ENCODE measurements at regions not wholly inside any gene's neighbourhood (a gene's known extent, or its start where the extent isn't known, plus 50 kb on each side); places are given as distances from the start of the nearest gene placed in this dataset.

DNA sequence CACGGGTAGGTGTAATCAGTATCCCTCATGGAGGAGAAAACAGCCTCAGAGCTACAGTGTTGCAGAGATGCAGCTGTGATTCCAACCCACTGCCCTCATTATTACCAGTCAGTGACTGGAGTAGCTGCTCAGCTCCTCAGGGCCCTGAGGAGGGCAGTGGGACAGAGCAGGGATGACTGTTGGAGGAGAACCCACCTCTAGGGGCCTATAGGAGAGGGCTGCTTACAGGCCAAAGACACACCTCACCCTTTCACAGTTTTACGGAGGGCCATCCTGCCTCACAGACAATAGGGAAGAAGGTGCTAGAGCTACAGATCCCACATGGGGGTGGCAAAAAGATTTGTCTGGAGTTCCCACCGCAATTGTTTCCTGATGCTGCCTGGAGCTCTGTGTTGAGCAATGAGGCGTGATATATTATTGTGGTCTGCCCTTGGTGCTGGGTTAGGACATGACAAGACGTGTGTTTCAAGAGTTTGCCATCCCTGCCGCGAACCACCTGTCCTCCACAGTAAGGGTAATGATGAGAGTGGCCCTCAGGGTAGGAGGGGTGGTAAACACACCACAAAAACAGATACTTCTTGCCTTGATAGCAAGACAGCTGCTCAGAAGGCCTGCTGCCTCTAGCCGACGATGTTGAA lies 140.5 kb upstream of the TPM1 start:
- DNase-seq (ENCODE audit: low spot score), result no peak
- Histone ChIP-seq H3K9me3 (ENCODE audit: control insufficient read depth in 4 of 4, low read length in 3 of 4) (no peaks in the 10 kb centered on the region), H3K27ac (ENCODE audit: low read depth in 1 of 2, low read length in 2 of 2) (no peak overlapping the region), H3K36me3 (ENCODE audit: control insufficient read depth in 4 of 4, insufficient read depth in 3 of 4, low read depth in 1 of 4, low read length in 3 of 4) (no peaks in the 10 kb centered on the region), H3K9ac (ENCODE audit: low read depth in 1 of 2, low read length in 2 of 2) (no peak overlapping the region), H3K4me3 (ENCODE audit: low read depth in 1 of 3, low read length in 3 of 3) (no peak overlapping the region), H3K27me3 (ENCODE audit: control insufficient read depth in 4 of 4, insufficient read depth in 4 of 4, low read length in 3 of 4) (no peaks in the 10 kb centered on the region), H3K4me1 (ENCODE audit: control insufficient read depth in 4 of 4, insufficient read depth in 4 of 4, low read length in 3 of 4) (peaks cover 0 to 12% (median 3%) of the 10 kb centered on the region in 4 donors)
- TF ChIP-seq, protein P1, sequence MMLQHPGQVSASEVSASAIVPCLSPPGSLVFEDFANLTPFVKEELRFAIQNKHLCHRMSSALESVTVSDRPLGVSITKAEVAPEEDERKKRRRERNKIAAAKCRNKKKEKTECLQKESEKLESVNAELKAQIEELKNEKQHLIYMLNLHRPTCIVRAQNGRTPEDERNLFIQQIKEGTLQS (IDR thresholded peaks at IDR 0.05), result no peak
- TF ChIP-seq FOXA1 (IDR thresholded peaks at IDR 0.05), result no peak
- TF ChIP-seq HNF4G (IDR thresholded peaks at IDR 0.05), result no peak
- no peak for TF ChIP-seq YY1 (IDR thresholded peaks at IDR 0.05)
- TF ChIP-seq, protein P2, sequence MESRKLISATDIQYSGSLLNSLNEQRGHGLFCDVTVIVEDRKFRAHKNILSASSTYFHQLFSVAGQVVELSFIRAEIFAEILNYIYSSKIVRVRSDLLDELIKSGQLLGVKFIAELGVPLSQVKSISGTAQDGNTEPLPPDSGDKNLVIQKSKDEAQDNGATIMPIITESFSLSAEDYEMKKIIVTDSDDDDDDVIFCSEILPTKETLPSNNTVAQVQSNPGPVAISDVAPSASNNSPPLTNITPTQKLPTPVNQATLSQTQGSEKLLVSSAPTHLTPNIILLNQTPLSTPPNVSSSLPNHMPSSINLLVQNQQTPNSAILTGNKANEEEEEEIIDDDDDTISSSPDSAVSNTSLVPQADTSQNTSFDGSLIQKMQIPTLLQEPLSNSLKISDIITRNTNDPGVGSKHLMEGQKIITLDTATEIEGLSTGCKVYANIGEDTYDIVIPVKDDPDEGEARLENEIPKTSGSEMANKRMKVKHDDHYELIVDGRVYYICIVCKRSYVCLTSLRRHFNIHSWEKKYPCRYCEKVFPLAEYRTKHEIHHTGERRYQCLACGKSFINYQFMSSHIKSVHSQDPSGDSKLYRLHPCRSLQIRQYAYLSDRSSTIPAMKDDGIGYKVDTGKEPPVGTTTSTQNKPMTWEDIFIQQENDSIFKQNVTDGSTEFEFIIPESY (IDR thresholded peaks at IDR 0.05), result no peak
- no peak for TF ChIP-seq JUND (IDR thresholded peaks at IDR 0.05)
- no peak for TF ChIP-seq HNF4A (conservative IDR thresholded peaks at IDR 0.05)
- 93% methylated on average over 9 of the region's 9 CpGs for WGBS

DNA sequence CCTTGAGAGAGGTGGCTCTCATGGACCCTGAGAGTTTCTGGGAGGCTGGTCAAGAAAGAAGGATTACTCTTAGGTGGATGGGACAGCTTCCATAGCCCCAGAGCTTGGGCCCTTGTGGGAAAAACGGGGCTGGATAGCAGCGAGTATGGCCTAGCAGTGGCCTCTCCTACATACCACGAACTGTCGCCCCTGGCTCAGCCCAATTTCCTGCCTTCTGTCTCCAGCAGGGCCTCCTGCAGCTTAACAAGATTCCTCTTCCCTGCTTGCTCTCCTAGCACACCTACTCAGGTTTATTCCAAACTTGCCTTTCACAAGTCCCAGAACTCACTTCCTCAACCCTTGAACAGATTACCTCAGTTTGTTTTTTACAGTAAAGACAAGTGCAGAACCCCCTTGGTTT lies 139.7 kb upstream of the TPM1 start:
- no peak overlapping the region for H3K4me3 ChIP-seq (ENCODE audit: low read depth in 1 of 3, low read length in 3 of 3)
- H3K9ac ChIP-seq (ENCODE audit: low read depth in 1 of 2, low read length in 2 of 2), result no peak overlapping the region
- WGBS, result 92% methylated on average over 4 of the region's 4 CpGs
- DNase-seq (ENCODE audit: low spot score), result no peak
- no peaks in the 10 kb centered on the region for H3K9me3 ChIP-seq (ENCODE audit: control insufficient read depth in 4 of 4, low read length in 3 of 4)
- TF ChIP-seq, protein P3, sequence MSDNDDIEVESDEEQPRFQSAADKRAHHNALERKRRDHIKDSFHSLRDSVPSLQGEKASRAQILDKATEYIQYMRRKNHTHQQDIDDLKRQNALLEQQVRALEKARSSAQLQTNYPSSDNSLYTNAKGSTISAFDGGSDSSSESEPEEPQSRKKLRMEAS (IDR thresholded peaks at IDR 0.05), result no peak
- no peak for TF ChIP-seq RXRA (IDR thresholded peaks at IDR 0.05)
- TF ChIP-seq, protein P2 (IDR thresholded peaks at IDR 0.05), result no peak
- TF ChIP-seq, protein P1 (IDR thresholded peaks at IDR 0.05), result no peak
- no peak for TF ChIP-seq FOXA1 (IDR thresholded peaks at IDR 0.05)
- TF ChIP-seq FOXA2 (IDR thresholded peaks at IDR 0.05), result no peak
- TF ChIP-seq HNF4G (IDR thresholded peaks at IDR 0.05), result no peak
- TF ChIP-seq GABPA (IDR thresholded peaks at IDR 0.05 in 1 of 2, conservative IDR thresholded peaks at IDR 0.05 in 1 of 2), result no peak
- no peak for TF ChIP-seq HNF4A (conservative IDR thresholded peaks at IDR 0.05)
- no peak for TF ChIP-seq NR2F2 (IDR thresholded peaks at IDR 0.05)
- TF ChIP-seq JUND (IDR thresholded peaks at IDR 0.05), result no peak
- TF ChIP-seq YY1 (IDR thresholded peaks at IDR 0.05), result no peak
- no peak for TF ChIP-seq TAF1 (conservative IDR thresholded peaks at IDR 0.05)
- TF ChIP-seq, protein P4, sequence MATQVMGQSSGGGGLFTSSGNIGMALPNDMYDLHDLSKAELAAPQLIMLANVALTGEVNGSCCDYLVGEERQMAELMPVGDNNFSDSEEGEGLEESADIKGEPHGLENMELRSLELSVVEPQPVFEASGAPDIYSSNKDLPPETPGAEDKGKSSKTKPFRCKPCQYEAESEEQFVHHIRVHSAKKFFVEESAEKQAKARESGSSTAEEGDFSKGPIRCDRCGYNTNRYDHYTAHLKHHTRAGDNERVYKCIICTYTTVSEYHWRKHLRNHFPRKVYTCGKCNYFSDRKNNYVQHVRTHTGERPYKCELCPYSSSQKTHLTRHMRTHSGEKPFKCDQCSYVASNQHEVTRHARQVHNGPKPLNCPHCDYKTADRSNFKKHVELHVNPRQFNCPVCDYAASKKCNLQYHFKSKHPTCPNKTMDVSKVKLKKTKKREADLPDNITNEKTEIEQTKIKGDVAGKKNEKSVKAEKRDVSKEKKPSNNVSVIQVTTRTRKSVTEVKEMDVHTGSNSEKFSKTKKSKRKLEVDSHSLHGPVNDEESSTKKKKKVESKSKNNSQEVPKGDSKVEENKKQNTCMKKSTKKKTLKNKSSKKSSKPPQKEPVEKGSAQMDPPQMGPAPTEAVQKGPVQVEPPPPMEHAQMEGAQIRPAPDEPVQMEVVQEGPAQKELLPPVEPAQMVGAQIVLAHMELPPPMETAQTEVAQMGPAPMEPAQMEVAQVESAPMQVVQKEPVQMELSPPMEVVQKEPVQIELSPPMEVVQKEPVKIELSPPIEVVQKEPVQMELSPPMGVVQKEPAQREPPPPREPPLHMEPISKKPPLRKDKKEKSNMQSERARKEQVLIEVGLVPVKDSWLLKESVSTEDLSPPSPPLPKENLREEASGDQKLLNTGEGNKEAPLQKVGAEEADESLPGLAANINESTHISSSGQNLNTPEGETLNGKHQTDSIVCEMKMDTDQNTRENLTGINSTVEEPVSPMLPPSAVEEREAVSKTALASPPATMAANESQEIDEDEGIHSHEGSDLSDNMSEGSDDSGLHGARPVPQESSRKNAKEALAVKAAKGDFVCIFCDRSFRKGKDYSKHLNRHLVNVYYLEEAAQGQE (IDR thresholded peaks at IDR 0.05), result no peak
- no peak for TF ChIP-seq EGR1 (IDR thresholded peaks at IDR 0.05; ENCODE audit: low read depth in 2 of 2)
- TF ChIP-seq, protein P5, sequence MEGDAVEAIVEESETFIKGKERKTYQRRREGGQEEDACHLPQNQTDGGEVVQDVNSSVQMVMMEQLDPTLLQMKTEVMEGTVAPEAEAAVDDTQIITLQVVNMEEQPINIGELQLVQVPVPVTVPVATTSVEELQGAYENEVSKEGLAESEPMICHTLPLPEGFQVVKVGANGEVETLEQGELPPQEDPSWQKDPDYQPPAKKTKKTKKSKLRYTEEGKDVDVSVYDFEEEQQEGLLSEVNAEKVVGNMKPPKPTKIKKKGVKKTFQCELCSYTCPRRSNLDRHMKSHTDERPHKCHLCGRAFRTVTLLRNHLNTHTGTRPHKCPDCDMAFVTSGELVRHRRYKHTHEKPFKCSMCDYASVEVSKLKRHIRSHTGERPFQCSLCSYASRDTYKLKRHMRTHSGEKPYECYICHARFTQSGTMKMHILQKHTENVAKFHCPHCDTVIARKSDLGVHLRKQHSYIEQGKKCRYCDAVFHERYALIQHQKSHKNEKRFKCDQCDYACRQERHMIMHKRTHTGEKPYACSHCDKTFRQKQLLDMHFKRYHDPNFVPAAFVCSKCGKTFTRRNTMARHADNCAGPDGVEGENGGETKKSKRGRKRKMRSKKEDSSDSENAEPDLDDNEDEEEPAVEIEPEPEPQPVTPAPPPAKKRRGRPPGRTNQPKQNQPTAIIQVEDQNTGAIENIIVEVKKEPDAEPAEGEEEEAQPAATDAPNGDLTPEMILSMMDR (IDR thresholded peaks at IDR 0.05; ENCODE audit: low read depth, low read length, missing input control), result no peak
- no peak for TF ChIP-seq SP1 (IDR thresholded peaks at IDR 0.05)
- TF ChIP-seq RAD21 (IDR thresholded peaks at IDR 0.05), result no peak
- no peaks in the 10 kb centered on the region for H3K27me3 ChIP-seq (ENCODE audit: control insufficient read depth in 4 of 4, insufficient read depth in 4 of 4, low read length in 3 of 4)
- H3K27ac ChIP-seq (ENCODE audit: low read depth in 1 of 2, low read length in 2 of 2), result no peak overlapping the region
- no peaks in the 10 kb centered on the region for H3K36me3 ChIP-seq (ENCODE audit: control insufficient read depth in 4 of 4, insufficient read depth in 3 of 4, low read depth in 1 of 4, low read length in 3 of 4)
- H3K4me1 ChIP-seq (ENCODE audit: control insufficient read depth in 4 of 4, insufficient read depth in 4 of 4, low read length in 3 of 4), result peaks cover 0 to 12% (median 3%) of the 10 kb centered on the region in 4 donors

Measured in liver (tissue), 8 donors.